NCI-H345 (cell line): ENCODE measurements at regions not wholly inside any gene's neighbourhood (a gene's known extent, or its start where the extent isn't known, plus 50 kb on each side); places are given as distances from the start of the nearest gene placed in this dataset.
A peak's percentile ranks its signal among the peaks of the same experiment; 100 is the strongest.

ENCODE experiments used
- DNase-seq: peaks from one replicate; lab custom pipeline; 2025; lab: John Stamatoyannopoulos, UW

GRCh38 chr1:222911866-222912265 lies 97.0 kb downstream of the DISP1 start:
- DNase-seq: no peak

- no peak for DNase-seq
Measured at GRCh38 chr1:222912730-222913129, 97.9 kb downstream of the DISP1 start.

- DNase-seq: no peak
Measured at GRCh38 chr1:222914861-222915632, 100.2 kb downstream of the DISP1 start.

GRCh38 chr1:222916100-222916499 lies 101.3 kb downstream of the DISP1 start:
- DNase-seq: no peak

GRCh38 chr1:222918801-222919477 lies 104.1 kb downstream of the DISP1 start:
- DNase-seq: no peak

GRCh38 chr1:222919478-222919865 lies 104.6 kb downstream of the DISP1 start:
- DNase-seq: no peak

GRCh38 chr1:222920169-222920568 lies 105.3 kb downstream of the DISP1 start:
- no peak for DNase-seq

GRCh38 chr1:222921945-222922344 lies 107.1 kb downstream of the DISP1 start:
- no peak for DNase-seq

- DNase-seq: no peak
Measured at GRCh38 chr1:222923506-222923905, 108.7 kb downstream of the DISP1 start.

- DNase-seq: no peak
Measured at GRCh38 chr1:222924136-222924706, 109.4 kb downstream of the DISP1 start.

- peak; percentile 66 for DNase-seq
Measured at GRCh38 chr1:222926566-222926965, 111.7 kb downstream of the DISP1 start.

GRCh38 chr1:222927031-222927430 lies 112.2 kb downstream of the DISP1 start:
- peak; percentile 47 for DNase-seq

GRCh38 chr1:222928212-222928611 lies 113.4 kb downstream of the DISP1 start:
- DNase-seq: no peak

GRCh38 chr1:222930070-222930469 lies 115.2 kb downstream of the DISP1 start:
- DNase-seq: no peak

- DNase-seq: no peak
Measured at GRCh38 chr1:222931023-222931422, 116.2 kb downstream of the DISP1 start.

GRCh38 chr1:222933273-222933672 lies 118.4 kb downstream of the DISP1 start:
- DNase-seq: no peak

- DNase-seq: no peak
Measured at GRCh38 chr1:222935239-222935900, 120.5 kb downstream of the DISP1 start.

- DNase-seq: no peak
Measured at GRCh38 chr1:222936042-222936441, 121.2 kb downstream of the DISP1 start.

- DNase-seq: no peak
Measured at GRCh38 chr1:222938986-222939385, 124.1 kb downstream of the DISP1 start.

GRCh38 chr1:222940095-222940494 lies 125.3 kb downstream of the DISP1 start:
- DNase-seq: no peak

GRCh38 chr1:222940906-222941305 lies 126.1 kb downstream of the DISP1 start:
- no peak for DNase-seq

GRCh38 chr1:222941425-222941824 lies 126.6 kb downstream of the DISP1 start:
- DNase-seq: no peak

- DNase-seq: no peak
Measured at GRCh38 chr1:222946436-222946835, 131.6 kb downstream of the DISP1 start.
